ENCODE measurements at regions not wholly inside any gene's neighbourhood (a gene's known extent, or its start where the extent isn't known, plus 50 kb on each side); places are given as distances from the start of the nearest gene placed in this dataset.

DNA sequence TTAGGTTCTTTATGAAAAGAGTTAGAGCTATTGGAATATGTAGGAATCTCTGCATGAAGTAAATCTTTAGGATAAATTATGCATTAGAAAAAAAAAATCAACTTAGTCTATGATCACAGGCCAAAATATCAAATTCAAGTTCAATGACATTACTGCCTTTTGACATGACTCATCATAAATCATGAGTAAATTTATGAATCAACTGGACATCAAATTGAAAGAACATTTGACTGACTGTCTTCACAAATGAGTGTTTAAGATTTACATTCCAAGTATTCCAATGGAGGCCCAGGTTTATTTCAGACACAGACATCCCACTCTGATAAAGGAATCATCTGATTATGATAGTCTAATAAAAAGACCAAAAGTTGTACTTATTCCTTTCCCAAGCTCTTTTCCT lies 192.8 kb upstream of the TTC14 start:
- ATAC-seq = no peak
- in situ Hi-C loops (cut with MboI) = no loop called here

DNA sequence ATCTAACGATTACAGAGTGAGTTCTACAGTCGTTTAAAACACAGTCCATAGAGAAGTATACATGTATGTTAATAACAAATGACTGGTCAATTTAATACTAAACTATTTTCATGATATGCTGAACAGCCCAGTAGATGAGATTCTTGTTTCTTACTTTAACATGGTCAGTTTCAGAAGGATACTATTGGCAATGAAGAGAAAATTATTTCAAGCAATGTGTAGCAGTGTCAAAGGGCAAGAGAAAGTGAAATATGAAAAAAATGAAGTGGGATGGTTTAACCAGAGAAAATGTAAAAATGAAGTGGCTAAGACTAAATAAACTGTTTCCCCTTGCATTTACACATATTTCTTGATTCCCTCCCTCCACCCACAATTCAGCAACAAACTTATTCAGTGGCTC lies 192.1 kb upstream of the TTC14 start:
- POLR2A ChIA-PET = no interaction called here
- H3K4me3 ChIP-seq = no peak overlapping the region
- H3K36me3 ChIP-seq (ENCODE audit: control insufficient read depth, insufficient read depth, low read length) = no peaks in the 10 kb centered on the region
- H4K20me1 ChIP-seq (replicated peaks; ENCODE audit: control insufficient read depth, insufficient read depth, low read length) = no peaks in the 10 kb centered on the region
- in situ Hi-C loops (cut with MboI) = no loop called here
- no peaks in the 10 kb centered on the region for H3K79me2 ChIP-seq (ENCODE audit: control insufficient read depth, insufficient read depth, low read length)
- CTCF ChIA-PET (ENCODE audit: low intra/inter-chr PET ratio) = no interaction called here
- no peak overlapping the region for H3K4me2 ChIP-seq (ENCODE audit: insufficient read depth, low read length)
- 0% methylated on average over 2 of the region's 2 CpGs for WGBS (ENCODE audit: insufficient coverage, low coverage, missing lambda C conversion rate)
- ATAC-seq (no peak), FAIRE-seq (no peak), DNase-seq (ENCODE audit: extremely low read depth in 1 of 4, low spot score in 3 of 4) (no peak)
- H3K9me3 ChIP-seq (replicated peaks; ENCODE audit: control insufficient read depth, insufficient read depth, low read depth, low read length) = no peaks in the 10 kb centered on the region
- H3K27me3 ChIP-seq (ENCODE audit: control insufficient read depth in 2 of 2, insufficient read depth in 2 of 2, low read length in 2 of 2) = no peaks in the 10 kb centered on the region
- no peak overlapping the region for H3K27ac ChIP-seq (ENCODE audit: extremely low read depth, low read depth, low read length)
- no peak overlapping the region for H3K9ac ChIP-seq (ENCODE audit: insufficient read depth in 1 of 2, low read depth in 2 of 2, low read length in 2 of 2)
- no TSS peak for BruUV-seq (replicated peaks)
- intact Hi-C loops (cut with micrococcal nuclease) = no loop called here
- no peak overlapping the region for H2AFZ ChIP-seq (ENCODE audit: low read depth, low read length)
- no peaks in the 10 kb centered on the region for H3K4me1 ChIP-seq (replicated peaks in 1 of 2; ENCODE audit: control insufficient read depth in 2 of 2, insufficient read depth in 2 of 2, low read length in 2 of 2)
- H3K9me1 ChIP-seq (ENCODE audit: control insufficient read depth, insufficient read depth, low read length) = no peaks in the 10 kb centered on the region
- TF ChIP-seq GABPA (tag; conservative IDR thresholded peaks at IDR 0.05; ENCODE audit: low read depth) (no peak), ZNF217 (CRISPR knock-in tag; IDR thresholded peaks at IDR 0.05) (no peak), PRPF4 (IDR thresholded peaks at IDR 0.05; ENCODE audit: insufficient read depth, low read depth, low read length, poor library complexity, severe bottlenecking) (no peak), POLR2H (tag; IDR thresholded peaks at IDR 0.05; ENCODE audit: low read depth) (no peak), ZNF668 (CRISPR knock-in tag; IDR thresholded peaks at IDR 0.05) (no peak), STAT5A (IDR thresholded peaks at IDR 0.05; ENCODE audit: borderline replicate concordance, low read length) (no peak), ETV5 (CRISPR knock-in tag; IDR thresholded peaks at IDR 0.05; ENCODE audit: low read depth) (no peak), NR2C2 (CRISPR knock-in tag; IDR thresholded peaks at IDR 0.05) (no peak), NR2C2 (tag; IDR thresholded peaks at IDR 0.05) (no peak), NR2F6 (CRISPR knock-in tag; IDR thresholded peaks at IDR 0.05) (no peak)
- TF ChIP-seq, protein P1, sequence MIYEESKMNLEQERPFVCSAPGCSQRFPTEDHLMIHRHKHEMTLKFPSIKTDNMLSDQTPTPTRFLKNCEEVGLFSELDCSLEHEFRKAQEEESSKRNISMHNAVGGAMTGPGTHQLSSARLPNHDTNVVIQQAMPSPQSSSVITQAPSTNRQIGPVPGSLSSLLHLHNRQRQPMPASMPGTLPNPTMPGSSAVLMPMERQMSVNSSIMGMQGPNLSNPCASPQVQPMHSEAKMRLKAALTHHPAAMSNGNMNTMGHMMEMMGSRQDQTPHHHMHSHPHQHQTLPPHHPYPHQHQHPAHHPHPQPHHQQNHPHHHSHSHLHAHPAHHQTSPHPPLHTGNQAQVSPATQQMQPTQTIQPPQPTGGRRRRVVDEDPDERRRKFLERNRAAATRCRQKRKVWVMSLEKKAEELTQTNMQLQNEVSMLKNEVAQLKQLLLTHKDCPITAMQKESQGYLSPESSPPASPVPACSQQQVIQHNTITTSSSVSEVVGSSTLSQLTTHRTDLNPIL (CRISPR knock-in tag; IDR thresholded peaks at IDR 0.05) = no peak
- TF ChIP-seq, protein P2, sequence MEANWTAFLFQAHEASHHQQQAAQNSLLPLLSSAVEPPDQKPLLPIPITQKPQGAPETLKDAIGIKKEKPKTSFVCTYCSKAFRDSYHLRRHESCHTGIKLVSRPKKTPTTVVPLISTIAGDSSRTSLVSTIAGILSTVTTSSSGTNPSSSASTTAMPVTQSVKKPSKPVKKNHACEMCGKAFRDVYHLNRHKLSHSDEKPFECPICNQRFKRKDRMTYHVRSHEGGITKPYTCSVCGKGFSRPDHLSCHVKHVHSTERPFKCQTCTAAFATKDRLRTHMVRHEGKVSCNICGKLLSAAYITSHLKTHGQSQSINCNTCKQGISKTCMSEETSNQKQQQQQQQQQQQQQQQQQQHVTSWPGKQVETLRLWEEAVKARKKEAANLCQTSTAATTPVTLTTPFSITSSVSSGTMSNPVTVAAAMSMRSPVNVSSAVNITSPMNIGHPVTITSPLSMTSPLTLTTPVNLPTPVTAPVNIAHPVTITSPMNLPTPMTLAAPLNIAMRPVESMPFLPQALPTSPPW (CRISPR knock-in tag; IDR thresholded peaks at IDR 0.05) = no peak

More for the DNA sequence above, 192.8 kb upstream of the TTC14 start:
- no peaks in the 10 kb centered on the region for H3K36me3 ChIP-seq (ENCODE audit: control insufficient read depth, insufficient read depth, low read length)
- TF ChIP-seq, protein P3, sequence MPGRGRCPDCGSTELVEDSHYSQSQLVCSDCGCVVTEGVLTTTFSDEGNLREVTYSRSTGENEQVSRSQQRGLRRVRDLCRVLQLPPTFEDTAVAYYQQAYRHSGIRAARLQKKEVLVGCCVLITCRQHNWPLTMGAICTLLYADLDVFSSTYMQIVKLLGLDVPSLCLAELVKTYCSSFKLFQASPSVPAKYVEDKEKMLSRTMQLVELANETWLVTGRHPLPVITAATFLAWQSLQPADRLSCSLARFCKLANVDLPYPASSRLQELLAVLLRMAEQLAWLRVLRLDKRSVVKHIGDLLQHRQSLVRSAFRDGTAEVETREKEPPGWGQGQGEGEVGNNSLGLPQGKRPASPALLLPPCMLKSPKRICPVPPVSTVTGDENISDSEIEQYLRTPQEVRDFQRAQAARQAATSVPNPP (IDR thresholded peaks at IDR 0.05; ENCODE audit: borderline replicate concordance, insufficient read depth, insufficient read length) = no peak
- TF ChIP-seq GTF2E2 (tag; IDR thresholded peaks at IDR 0.05) = no peak
- TF ChIP-seq HCFC1 (IDR thresholded peaks at IDR 0.05; ENCODE audit: low read depth, low read length) = no peak
- peak; percentile 21; the same call in 1 of the 2 replicates for TF ChIP-seq ZNF316 (IDR thresholded peaks at IDR 0.05)
- no peak overlapping the region for H3K4me2 ChIP-seq (ENCODE audit: insufficient read depth, low read length)
- ChIA-PET POLR2A (no interaction called here), CTCF (ENCODE audit: low intra/inter-chr PET ratio) (no interaction called here)
- H3K4me3 ChIP-seq = no peak overlapping the region
- no peaks in the 10 kb centered on the region for H4K20me1 ChIP-seq (replicated peaks; ENCODE audit: control insufficient read depth, insufficient read depth, low read length)
- no peak overlapping the region for H3K27ac ChIP-seq (ENCODE audit: extremely low read depth, low read depth, low read length)
- H3K9me1 ChIP-seq (ENCODE audit: control insufficient read depth, insufficient read depth, low read length) = no peaks in the 10 kb centered on the region
- FAIRE-seq (no peak), DNase-seq (ENCODE audit: extremely low read depth in 1 of 4, low spot score in 3 of 4) (no peak)
- H3K79me2 ChIP-seq (ENCODE audit: control insufficient read depth, insufficient read depth, low read length) = no peaks in the 10 kb centered on the region
- no peak overlapping the region for H2AFZ ChIP-seq (ENCODE audit: low read depth, low read length)
- no peaks in the 10 kb centered on the region for H3K9me3 ChIP-seq (replicated peaks; ENCODE audit: control insufficient read depth, insufficient read depth, low read depth, low read length)
- no TSS peak for BruUV-seq (replicated peaks)
- H3K9ac ChIP-seq (ENCODE audit: insufficient read depth in 1 of 2, low read depth in 2 of 2, low read length in 2 of 2) = no peak overlapping the region
- intact Hi-C loops (cut with micrococcal nuclease) = no loop called here
- no peaks in the 10 kb centered on the region for H3K27me3 ChIP-seq (ENCODE audit: control insufficient read depth in 2 of 2, insufficient read depth in 2 of 2, low read length in 2 of 2)
- H3K4me1 ChIP-seq (replicated peaks in 1 of 2; ENCODE audit: control insufficient read depth in 2 of 2, insufficient read depth in 2 of 2, low read length in 2 of 2) = no peaks in the 10 kb centered on the region
